Inflammatory macrophage treated with lipopolysaccharide for 4 hours (primary cell): ENCODE measurements at regions not wholly inside any gene's neighbourhood (a gene's known extent, or its start where the extent isn't known, plus 50 kb on each side); places are given as distances from the start of the nearest gene placed in this dataset.
"Not testable (repeated sequence)": the region's sequence is repeated elsewhere in the genome, so short reads cannot be mapped to it uniquely, and the experiment has no call there.

Experiments used
- DNase-seq: peaks from one replicate; pipeline ENCODE4 v3.0.0-alpha.2; 2020

- no peak for DNase-seq
Observed at GRCh38 chr4:188754372-188755002, 615.2 kb downstream of the TRIML1 start.

- DNase-seq: no peak
Observed at GRCh38 chr4:188767496-188767895, 628.3 kb downstream of the TRIML1 start.

GRCh38 chr4:188778905-188779304 is 639.7 kb downstream of the TRIML1 start:
- no peak for DNase-seq

GRCh38 chr4:188779581-188779980 is 640.3 kb downstream of the TRIML1 start:
- DNase-seq: no peak

- DNase-seq: no peak
Observed at GRCh38 chr4:188780028-188780427, 640.8 kb downstream of the TRIML1 start.

GRCh38 chr4:188780686-188781085 is 641.4 kb downstream of the TRIML1 start:
- no peak for DNase-seq

GRCh38 chr4:188781655-188782054 is 642.4 kb downstream of the TRIML1 start:
- no peak for DNase-seq

GRCh38 chr4:188783175-188783574 is 643.9 kb downstream of the TRIML1 start:
- DNase-seq: no peak

GRCh38 chr4:188783606-188784160 is 644.4 kb downstream of the TRIML1 start:
- DNase-seq: no peak

GRCh38 chr4:188796600-188796999 is 657.4 kb downstream of the TRIML1 start:
- not testable (repeated sequence) for DNase-seq

- not testable (repeated sequence) for DNase-seq
Observed at GRCh38 chr4:188797011-188797410, 657.8 kb downstream of the TRIML1 start.

GRCh38 chr4:188804861-188805260 is 665.6 kb downstream of the TRIML1 start:
- DNase-seq: no peak

- no peak for DNase-seq
Observed at GRCh38 chr4:188811121-188811520, 671.9 kb downstream of the TRIML1 start.

GRCh38 chr4:188812644-188813043 is 673.4 kb downstream of the TRIML1 start:
- DNase-seq: no peak

GRCh38 chr4:188818300-188818699 is 679.1 kb downstream of the TRIML1 start:
- no peak for DNase-seq

GRCh38 chr4:188819233-188819632 is 680.0 kb downstream of the TRIML1 start:
- DNase-seq: no peak

- no peak for DNase-seq
Observed at GRCh38 chr4:188821500-188821899, 682.3 kb downstream of the TRIML1 start.

- DNase-seq: no peak
Observed at GRCh38 chr4:188822698-188823097, 683.5 kb downstream of the TRIML1 start.

- no peak for DNase-seq
Observed at GRCh38 chr4:188824553-188824952, 685.3 kb downstream of the TRIML1 start.

- DNase-seq: no peak
Observed at GRCh38 chr4:188826393-188826792, 687.2 kb downstream of the TRIML1 start.

- DNase-seq: no peak
Observed at GRCh38 chr4:188839704-188840103, 700.5 kb downstream of the TRIML1 start.

GRCh38 chr4:188841523-188841922 is 702.3 kb downstream of the TRIML1 start:
- DNase-seq: no peak

- DNase-seq: no peak
Observed at GRCh38 chr4:188854436-188854835, 715.2 kb downstream of the TRIML1 start.

- no peak for DNase-seq
Observed at GRCh38 chr4:188858696-188859095, 719.5 kb downstream of the TRIML1 start.

GRCh38 chr4:188864741-188865140 is 725.5 kb downstream of the TRIML1 start:
- DNase-seq: no peak
